Keratinocyte (primary cell): ENCODE measurements at regions not wholly inside any gene's neighbourhood (a gene's known extent, or its start where the extent isn't known, plus 50 kb on each side); places are given as distances from the start of the nearest gene placed in this dataset.

Source experiments
- DNase-seq: peaks from one replicate; pipeline ENCODE4 v3.0.0-alpha.2; 2011; ENCODE audit warnings: low read depth, missing footprints, low spot score
- FAIRE-seq: peaks from 2 replicates; lab custom pipeline; 2011; peaks lifted over from hg19 to GRCh38; lab: Jason Lieb, UNC
- H2AFZ ChIP-seq: 2 replicates; pipeline ENCODE4 v1.6.0; 2012; ENCODE audit warnings: low read length, control low read depth, inconsistent platforms; ENCODE audit not compliant: control insufficient read depth
- H3K27ac ChIP-seq: 2 replicates; pipeline ENCODE4 v1.5.1; 2011; ENCODE audit warnings: low read length; ENCODE audit not compliant: control insufficient read depth, insufficient read depth
- H3K27me3 ChIP-seq: 3 replicates; pipeline ENCODE4 v1.6.0; 2011; ENCODE audit warnings: low read length; ENCODE audit not compliant: control insufficient read depth, insufficient read depth; ENCODE audit errors: extremely low read depth
- H3K36me3 ChIP-seq, 2 experiments: 2 replicates in 1 of 2; 3 replicates in 1 of 2; pipeline ENCODE4 v1.5.1; 2011; ENCODE audit warnings: low read length in 2 of 2, mild to moderate bottlenecking in 1 of 2; ENCODE audit not compliant: control insufficient read depth in 2 of 2, insufficient read depth in 2 of 2; ENCODE audit errors: extremely low read depth in 1 of 2
- H3K4me1 ChIP-seq: 3 replicates; pipeline ENCODE4 v1.5.1; 2011; ENCODE audit warnings: low read length; ENCODE audit not compliant: control insufficient read depth, insufficient read depth; ENCODE audit errors: extremely low read depth
- H3K4me2 ChIP-seq: 3 replicates; pipeline ENCODE4 v1.6.0; 2011; ENCODE audit warnings: low read depth, low read length; ENCODE audit not compliant: control insufficient read depth, insufficient read depth; ENCODE audit errors: extremely low read depth
- H3K4me3 ChIP-seq, 3 experiments: fragments of 200-600 bp in 1 of 3; sonication (generic) in 1 of 3; 2 replicates in 2 of 3; 3 replicates in 1 of 3; pipeline ENCODE4 v1.5.1; 2011 to 2016; ENCODE audit warnings: low read length in 3 of 3, mild to moderate bottlenecking in 3 of 3, control low read depth in 2 of 3, inconsistent platforms in 1 of 3, low read depth in 1 of 3, mixed read lengths in 1 of 3, mixed run types in 1 of 3, moderate library complexity in 1 of 3; ENCODE audit not compliant: control insufficient read depth in 2 of 3, insufficient read depth in 2 of 3; ENCODE audit errors: extremely low read depth in 1 of 3
- H3K79me2 ChIP-seq: 2 replicates; pipeline ENCODE4 v1.6.0; 2012; ENCODE audit warnings: low read length; ENCODE audit not compliant: control insufficient read depth, insufficient read depth
- H3K9ac ChIP-seq: 3 replicates; pipeline ENCODE4 v1.6.0; 2011; ENCODE audit warnings: low read length; ENCODE audit not compliant: control insufficient read depth, insufficient read depth; ENCODE audit errors: extremely low read depth
- H3K9me1 ChIP-seq: 3 replicates; pipeline ENCODE4 v1.6.0; 2011; ENCODE audit warnings: low read length; ENCODE audit not compliant: control insufficient read depth, insufficient read depth; ENCODE audit errors: extremely low read depth
- H3K9me3 ChIP-seq: 2 replicates; pipeline ENCODE4 v1.5.1; 2012; ENCODE audit warnings: low read depth, low read length; ENCODE audit not compliant: control insufficient read depth
- H4K20me1 ChIP-seq: 3 replicates; pipeline ENCODE4 v1.6.0; 2011; ENCODE audit warnings: low read length; ENCODE audit not compliant: control insufficient read depth, insufficient read depth; ENCODE audit errors: extremely low read depth
- EZH2 ChIP-seq: IDR thresholded peaks from one replicate; pipeline ENCODE4 v1.6.1; 2012; ENCODE audit warnings: inconsistent platforms, mild to moderate bottlenecking, low read length, moderate library complexity
- dilution Hi-C: fragments of 300-500 bp; cut with MboI; formaldehyde crosslinking; loops from one replicate; pipeline ENCODE4 v1.7.0; 2020; ENCODE audit warnings: low sequenced_read_pairs; ENCODE audit not compliant: extremely low pct_ligation_motif_present
- TF ChIP-seq, protein P1 (sequence below), 3 experiments: IDR thresholded peaks in 1 of 3; conservative IDR thresholded peaks in 1 of 3; optimal IDR thresholded peaks in 1 of 3; 2 replicates in 2 of 3; 3 replicates in 1 of 3; pipeline versions ENCODE3 to v1.5.1; 2011; ENCODE audit warnings: low read length in 3 of 3, mild to moderate bottlenecking in 3 of 3, moderate library complexity in 2 of 3, control low read depth in 1 of 3, inconsistent platforms in 1 of 3; ENCODE audit not compliant: insufficient read depth in 2 of 3; ENCODE audit errors: extremely low read depth in 1 of 3

DNA sequence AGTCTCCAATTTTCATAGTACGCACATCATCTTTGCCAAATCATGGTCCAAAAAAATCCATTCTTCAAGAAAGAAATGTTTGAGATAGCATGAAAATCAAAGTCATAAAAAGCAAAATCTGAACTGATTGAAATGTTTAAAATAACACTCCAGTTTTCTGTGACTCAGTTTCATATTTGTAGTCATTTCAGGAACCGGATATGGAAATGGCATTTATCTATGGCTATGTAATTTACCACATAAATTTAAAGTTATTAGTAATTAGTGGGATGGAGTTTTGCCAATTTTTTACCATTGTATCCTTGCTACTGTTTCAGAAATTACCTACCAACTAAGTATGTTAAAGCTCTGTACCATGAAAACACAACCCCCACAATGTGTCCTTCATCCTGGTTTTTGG, 456.6 kb upstream of the ACVR2A start:
- no peaks in the 10 kb centered on the region for H3K36me3 ChIP-seq
- no peaks in the 10 kb centered on the region for H3K79me2 ChIP-seq
- no peak overlapping the region for H3K27ac ChIP-seq
- H3K27me3 ChIP-seq = no peaks in the 10 kb centered on the region
- no peaks in the 10 kb centered on the region for H3K4me1 ChIP-seq
- no peaks in the 10 kb centered on the region for H3K9me3 ChIP-seq
- TF ChIP-seq, protein P1, sequence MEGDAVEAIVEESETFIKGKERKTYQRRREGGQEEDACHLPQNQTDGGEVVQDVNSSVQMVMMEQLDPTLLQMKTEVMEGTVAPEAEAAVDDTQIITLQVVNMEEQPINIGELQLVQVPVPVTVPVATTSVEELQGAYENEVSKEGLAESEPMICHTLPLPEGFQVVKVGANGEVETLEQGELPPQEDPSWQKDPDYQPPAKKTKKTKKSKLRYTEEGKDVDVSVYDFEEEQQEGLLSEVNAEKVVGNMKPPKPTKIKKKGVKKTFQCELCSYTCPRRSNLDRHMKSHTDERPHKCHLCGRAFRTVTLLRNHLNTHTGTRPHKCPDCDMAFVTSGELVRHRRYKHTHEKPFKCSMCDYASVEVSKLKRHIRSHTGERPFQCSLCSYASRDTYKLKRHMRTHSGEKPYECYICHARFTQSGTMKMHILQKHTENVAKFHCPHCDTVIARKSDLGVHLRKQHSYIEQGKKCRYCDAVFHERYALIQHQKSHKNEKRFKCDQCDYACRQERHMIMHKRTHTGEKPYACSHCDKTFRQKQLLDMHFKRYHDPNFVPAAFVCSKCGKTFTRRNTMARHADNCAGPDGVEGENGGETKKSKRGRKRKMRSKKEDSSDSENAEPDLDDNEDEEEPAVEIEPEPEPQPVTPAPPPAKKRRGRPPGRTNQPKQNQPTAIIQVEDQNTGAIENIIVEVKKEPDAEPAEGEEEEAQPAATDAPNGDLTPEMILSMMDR (optimal IDR thresholded peaks at IDR 0.05 in 1 of 3, IDR thresholded peaks at IDR 0.05 in 1 of 3, conservative IDR thresholded peaks at IDR 0.05 in 1 of 3; ENCODE audit: extremely low read depth in 1 of 3, insufficient read depth in 2 of 3, low read length in 3 of 3) = no peak
- TF ChIP-seq EZH2 = no peak
- FAIRE-seq (no peak), DNase-seq (no peak)
- H3K9ac ChIP-seq = no peak overlapping the region
- no peaks in the 10 kb centered on the region for H4K20me1 ChIP-seq
- dilution Hi-C loops = no loop called here
- no peak overlapping the region for H3K4me3 ChIP-seq
- no peak overlapping the region for H2AFZ ChIP-seq
- H3K4me2 ChIP-seq = no peak overlapping the region
- no peaks in the 10 kb centered on the region for H3K9me1 ChIP-seq

DNA sequence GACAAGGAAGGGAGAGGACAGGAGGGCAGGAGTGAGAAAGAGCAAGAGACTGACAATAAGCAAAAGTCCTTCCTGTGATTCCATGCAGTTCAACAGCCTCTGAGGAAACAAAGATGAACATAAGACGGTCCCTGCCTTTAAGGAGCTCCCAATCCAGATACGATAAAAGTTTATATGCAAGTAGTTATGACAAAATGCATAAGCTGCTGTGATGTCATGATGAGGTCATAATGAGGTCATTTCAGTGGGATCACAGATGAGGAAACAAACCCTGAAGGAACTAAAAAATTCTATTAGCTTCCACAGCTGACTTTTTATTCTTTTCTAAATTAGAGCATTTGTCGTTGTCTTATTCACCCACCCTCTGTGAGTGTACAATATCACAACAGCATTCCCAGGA, 458.5 kb upstream of the ACVR2A start:
- no peaks in the 10 kb centered on the region for H3K27me3 ChIP-seq
- H2AFZ ChIP-seq = no peak overlapping the region
- no peaks in the 10 kb centered on the region for H3K79me2 ChIP-seq
- no peaks in the 10 kb centered on the region for H3K9me3 ChIP-seq
- no peak overlapping the region for H3K4me2 ChIP-seq
- H3K9ac ChIP-seq = no peak overlapping the region
- peaks cover 7% of the 10 kb centered on the region for H3K4me1 ChIP-seq
- DNase-seq = no peak
- H3K9me1 ChIP-seq = no peaks in the 10 kb centered on the region
- no peak for TF ChIP-seq EZH2
- TF ChIP-seq, protein P1 (optimal IDR thresholded peaks at IDR 0.05 in 1 of 3, IDR thresholded peaks at IDR 0.05 in 1 of 3, conservative IDR thresholded peaks at IDR 0.05 in 1 of 3; ENCODE audit: extremely low read depth in 1 of 3, insufficient read depth in 2 of 3, low read length in 3 of 3) = no peak
- no peak overlapping the region for H3K27ac ChIP-seq
- no peak for FAIRE-seq
- H3K4me3 ChIP-seq = no peak overlapping the region
- dilution Hi-C loops = no loop called here
- no peaks in the 10 kb centered on the region for H4K20me1 ChIP-seq
- no peaks in the 10 kb centered on the region for H3K36me3 ChIP-seq
